ENCODE measurements at regions not wholly inside any gene's neighbourhood (a gene's known extent, or its start where the extent isn't known, plus 50 kb on each side); places are given as distances from the start of the nearest gene placed in this dataset.

GRCh38 chr12:23088594-23088993 lies 463.6 kb downstream of the ETNK1 start:
- Histone ChIP-seq H3K9me3 (no peaks in the 10 kb centered on the region), H3K27me3 (no peaks in the 10 kb centered on the region), H3K4me1 (no peaks in the 10 kb centered on the region), H3K36me3 (ENCODE audit: low read depth, missing control alignments) (no peaks in the 10 kb centered on the region), H3K27ac (no peak overlapping the region), H3K4me3 (no peak overlapping the region)
- no peak for TF ChIP-seq CTCF (IDR thresholded peaks at IDR 0.05)
- TF ChIP-seq POLR2A (IDR thresholded peaks at IDR 0.05) = no peak
- WGBS, 2 donors = 82 to 83% methylated on average over 1 of the region's 1 CpG
- no peak for DNase-seq
- intact Hi-C loops (cut with DNase I; ENCODE audit: low total_unique reads) = no loop called here

GRCh38 chr12:23093488-23093887 lies 468.5 kb downstream of the ETNK1 start:
- no peak for DNase-seq
- 71 to 89% methylated on average over 2 of the region's 2 CpGs for WGBS, 2 donors
- TF ChIP-seq POLR2A (IDR thresholded peaks at IDR 0.05) (no peak), CTCF (IDR thresholded peaks at IDR 0.05) (no peak)
- Histone ChIP-seq H3K9me3 (no peaks in the 10 kb centered on the region), H3K27me3 (no peaks in the 10 kb centered on the region), H3K27ac (no peak overlapping the region), H3K4me1 (no peaks in the 10 kb centered on the region), H3K36me3 (ENCODE audit: low read depth, missing control alignments) (no peaks in the 10 kb centered on the region), H3K4me3 (no peak overlapping the region)
- intact Hi-C loops (cut with DNase I; ENCODE audit: low total_unique reads) = no loop called here

- no peak for DNase-seq
- Histone ChIP-seq H3K9me3 (no peaks in the 10 kb centered on the region), H3K4me1 (no peaks in the 10 kb centered on the region), H3K27ac (no peak overlapping the region), H3K36me3 (ENCODE audit: low read depth, missing control alignments) (no peaks in the 10 kb centered on the region), H3K27me3 (no peaks in the 10 kb centered on the region), H3K4me3 (no peak overlapping the region)
- no peak for TF ChIP-seq CTCF (IDR thresholded peaks at IDR 0.05)
- TF ChIP-seq POLR2A (IDR thresholded peaks at IDR 0.05) = no peak
- 94 to 100% methylated on average over 1 of the region's 1 CpG for WGBS, 2 donors
- intact Hi-C loops (cut with DNase I; ENCODE audit: low total_unique reads) = no loop called here
These were observed 471.4 kb downstream of the ETNK1 start for GRCh38 chr12:23096321-23096720.

DNA sequence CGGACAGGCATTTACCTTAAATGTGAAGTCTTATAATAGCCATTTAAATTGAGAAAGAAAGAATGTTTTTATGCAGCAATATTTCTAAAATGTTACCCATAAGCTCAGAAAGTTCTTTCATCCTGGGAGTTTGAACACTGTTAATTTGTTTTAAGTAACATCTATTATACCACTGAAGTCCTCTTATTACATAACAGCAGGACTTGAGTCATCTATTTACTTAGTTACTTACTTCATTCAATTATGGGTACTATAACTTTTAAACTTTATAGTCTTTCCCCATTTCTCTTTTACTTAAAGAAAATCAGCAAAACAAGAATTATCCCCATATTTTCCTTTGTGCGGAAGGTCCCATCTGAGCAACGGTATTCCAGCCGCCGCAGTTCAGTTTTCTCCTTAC lies 473.1 kb downstream of the ETNK1 start:
- Histone ChIP-seq H3K27me3 (no peaks in the 10 kb centered on the region), H3K4me3 (no peak overlapping the region), H3K4me1 (no peaks in the 10 kb centered on the region), H3K36me3 (ENCODE audit: low read depth, missing control alignments) (no peaks in the 10 kb centered on the region), H3K27ac (no peak overlapping the region), H3K9me3 (no peaks in the 10 kb centered on the region)
- no peak for TF ChIP-seq CTCF (IDR thresholded peaks at IDR 0.05)
- no peak for TF ChIP-seq POLR2A (IDR thresholded peaks at IDR 0.05)
- intact Hi-C loops (cut with DNase I; ENCODE audit: low total_unique reads) = no loop called here
- 89 to 91% methylated on average over 5 of the region's 5 CpGs for WGBS, 2 donors
- no peak for DNase-seq

- H3K27me3 ChIP-seq = no peaks in the 10 kb centered on the region
- no peaks in the 10 kb centered on the region for H3K4me1 ChIP-seq
- H3K36me3 ChIP-seq (ENCODE audit: low read depth, missing control alignments) = no peaks in the 10 kb centered on the region
- no peak for DNase-seq
- no peak overlapping the region for H3K4me3 ChIP-seq
- H3K9me3 ChIP-seq = no peaks in the 10 kb centered on the region
- TF ChIP-seq POLR2A (IDR thresholded peaks at IDR 0.05) (no peak), CTCF (IDR thresholded peaks at IDR 0.05) (no peak)
- intact Hi-C loops (cut with DNase I; ENCODE audit: low total_unique reads) = no loop called here
- no peak overlapping the region for H3K27ac ChIP-seq
- 53 to 58% methylated on average over 3 of the region's 3 CpGs for WGBS, 2 donors
These were observed 473.5 kb downstream of the ETNK1 start for GRCh38 chr12:23098517-23098916.

Data from testis (tissue), 2 donors.